NB4 (cell line): ENCODE measurements at regions not wholly inside any gene's neighbourhood (a gene's known extent, or its start where the extent isn't known, plus 50 kb on each side); places are given as distances from the start of the nearest gene placed in this dataset.

Experiments used
- DNase-seq: peaks from one replicate; pipeline ENCODE4 v3.0.0; 2010; ENCODE audit warnings: low read depth
- H3K4me3 ChIP-seq: one replicate; pipeline ENCODE4 v1.5.1; 2011; ENCODE audit warnings: mild to moderate bottlenecking, low read depth, low read length, moderate library complexity
- CTCF ChIP-seq: IDR thresholded peaks from one replicate; pipeline ENCODE4 v1.5.1; 2012; ENCODE audit warnings: low read depth, low read length
- MAX ChIP-seq: IDR thresholded peaks from 2 replicates; pipeline ENCODE4 v1.6.1; 2011; ENCODE audit warnings: low read depth, low read length
- MYC ChIP-seq: IDR thresholded peaks from 2 replicates; pipeline ENCODE4 v1.6.1; 2011; ENCODE audit warnings: low read depth, low read length
- POLR2A ChIP-seq: IDR thresholded peaks from 2 replicates; pipeline ENCODE4 v1.6.1; 2011; ENCODE audit warnings: mild to moderate bottlenecking; ENCODE audit not compliant: insufficient read length; ENCODE audit errors: extremely low read depth

GRCh38 chr7:42833411-42833810 is 78.5 kb downstream of the C7orf25 start:
- no peak overlapping the region for H3K4me3 ChIP-seq
- TF ChIP-seq POLR2A (no peak), CTCF (no peak), MYC (no peak), MAX (no peak)
- DNase-seq: no peak

GRCh38 chr7:42832667-42833066 is 79.2 kb downstream of the C7orf25 start:
- no peak overlapping the region for H3K4me3 ChIP-seq
- no peak for TF ChIP-seq POLR2A
- no peak for TF ChIP-seq MYC
- DNase-seq: no peak

- TF ChIP-seq CTCF (peak; percentile 51), MAX (no peak)
- DNase-seq: peak; percentile 29
- no peak overlapping the region for H3K4me3 ChIP-seq
Measured at GRCh38 chr7:42831718-42832522, 80.0 kb downstream of the C7orf25 start.

- TF ChIP-seq MYC (no peak), CTCF (no peak), POLR2A (no peak), MAX (no peak)
- no peak overlapping the region for H3K4me3 ChIP-seq
- DNase-seq: no peak
Measured at GRCh38 chr7:42831006-42831717, 80.7 kb downstream of the C7orf25 start.

- no peak for DNase-seq
- H3K4me3 ChIP-seq: no peak overlapping the region
- no peak for TF ChIP-seq POLR2A
Measured at GRCh38 chr7:42812779-42813178, 99.1 kb downstream of the C7orf25 start.

- TF ChIP-seq MAX (no peak), CTCF (no peak), MYC (no peak), POLR2A (no peak)
- H3K4me3 ChIP-seq: no peak overlapping the region
- DNase-seq: no peak
Measured at GRCh38 chr7:42805601-42806000, 106.3 kb downstream of the C7orf25 start.
